Stomach (tissue), 4 donors: ENCODE measurements at regions not wholly inside any gene's neighbourhood (a gene's known extent, or its start where the extent isn't known, plus 50 kb on each side); places are given as distances from the start of the nearest gene placed in this dataset.

Experiments
- EP300 ChIP-seq: sonication (generic); formaldehyde crosslinking; IDR thresholded peaks from one replicate; pipeline ENCODE4 v1.6.1; 2017; ENCODE audit warnings: antibody characterized with exemption
- POLR2A ChIP-seq, 4 donors: fragments of 450-650 bp; IDR thresholded peaks; one replicate each; pipeline ENCODE4 v1.6.1; 2016; ENCODE audit warnings: antibody characterized with exemption in 4 of 4, control low read depth in 2 of 4, mild to moderate bottlenecking in 1 of 4, moderate library complexity in 1 of 4
- POLR2AphosphoS5 ChIP-seq, 3 donors: sonication (generic); formaldehyde crosslinking; IDR thresholded peaks; one replicate each; pipeline ENCODE4 v1.6.1; 2016; ENCODE audit warnings: antibody characterized with exemption in 3 of 3
- TF ChIP-seq, protein P1 (sequence below), 7 experiments: fragments of 450-650 bp in 4 of 7; fragments of 200-600 bp in 3 of 7; sonication (generic) in 3 of 7; IDR thresholded peaks; one replicate each; pipeline ENCODE4 v1.5.1; 2016 to 2019; ENCODE audit warnings: antibody characterized with exemption in 7 of 7, control low read depth in 2 of 7, mild to moderate bottlenecking in 1 of 7

DNA sequence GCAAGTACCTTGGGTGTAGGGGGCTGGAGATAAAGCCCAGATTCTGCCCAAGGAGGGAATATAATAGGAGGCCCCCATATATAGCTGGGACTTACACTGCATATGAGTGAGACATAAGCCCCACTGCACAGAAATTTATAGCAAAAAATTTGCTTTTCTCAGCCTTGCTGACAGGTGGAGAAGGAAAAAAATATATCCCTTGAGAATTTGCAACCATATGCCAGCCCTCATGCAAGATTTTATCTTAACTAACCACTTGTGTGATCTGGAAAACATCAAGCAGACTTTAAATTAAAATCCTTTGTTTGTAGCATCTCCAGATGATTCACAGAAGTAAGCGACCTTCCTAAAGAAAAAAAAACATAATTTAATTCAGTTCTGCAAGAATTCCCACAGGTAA lies 288.2 kb downstream of the BCL2 start:
- TF ChIP-seq EP300 (no peak), POLR2AphosphoS5 (IDR thresholded peaks at IDR 0.05) (no peak), POLR2A (IDR thresholded peaks at IDR 0.05) (no peak)
- TF ChIP-seq, protein P1, sequence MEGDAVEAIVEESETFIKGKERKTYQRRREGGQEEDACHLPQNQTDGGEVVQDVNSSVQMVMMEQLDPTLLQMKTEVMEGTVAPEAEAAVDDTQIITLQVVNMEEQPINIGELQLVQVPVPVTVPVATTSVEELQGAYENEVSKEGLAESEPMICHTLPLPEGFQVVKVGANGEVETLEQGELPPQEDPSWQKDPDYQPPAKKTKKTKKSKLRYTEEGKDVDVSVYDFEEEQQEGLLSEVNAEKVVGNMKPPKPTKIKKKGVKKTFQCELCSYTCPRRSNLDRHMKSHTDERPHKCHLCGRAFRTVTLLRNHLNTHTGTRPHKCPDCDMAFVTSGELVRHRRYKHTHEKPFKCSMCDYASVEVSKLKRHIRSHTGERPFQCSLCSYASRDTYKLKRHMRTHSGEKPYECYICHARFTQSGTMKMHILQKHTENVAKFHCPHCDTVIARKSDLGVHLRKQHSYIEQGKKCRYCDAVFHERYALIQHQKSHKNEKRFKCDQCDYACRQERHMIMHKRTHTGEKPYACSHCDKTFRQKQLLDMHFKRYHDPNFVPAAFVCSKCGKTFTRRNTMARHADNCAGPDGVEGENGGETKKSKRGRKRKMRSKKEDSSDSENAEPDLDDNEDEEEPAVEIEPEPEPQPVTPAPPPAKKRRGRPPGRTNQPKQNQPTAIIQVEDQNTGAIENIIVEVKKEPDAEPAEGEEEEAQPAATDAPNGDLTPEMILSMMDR (IDR thresholded peaks at IDR 0.05): no peak
